ENCODE measurements at regions not wholly inside any gene's neighbourhood (a gene's known extent, or its start where the extent isn't known, plus 50 kb on each side); places are given as distances from the start of the nearest gene placed in this dataset.

DNA sequence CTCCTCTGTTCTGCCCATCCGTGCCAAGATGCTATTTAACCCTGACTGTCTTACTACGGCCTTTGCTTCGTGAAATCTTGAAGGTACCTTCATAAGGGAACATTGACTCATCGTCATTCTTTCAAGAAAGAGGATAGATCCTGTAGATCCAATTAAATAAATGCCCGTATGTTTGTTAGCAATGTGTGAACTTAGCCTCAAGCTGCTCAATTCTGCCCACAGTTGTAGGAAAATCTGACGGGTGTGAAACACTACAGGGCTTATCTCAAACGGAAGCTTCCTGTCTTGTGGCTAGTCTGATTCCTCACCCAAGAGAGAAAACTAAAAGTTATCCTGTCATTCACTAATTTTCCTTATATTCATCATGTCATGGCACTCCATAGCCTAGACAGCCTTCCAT lies 168.0 kb upstream of the TBX3 start:
- Histone ChIP-seq H2AFZ (ENCODE audit: low read depth, low read length, poor library complexity, severe bottlenecking) (no peak overlapping the region), H3K4me3 (replicated peaks in 1 of 2; ENCODE audit: low read depth in 1 of 2, low read length in 2 of 2) (no peak overlapping the region), H3K4me1 (ENCODE audit: control insufficient read depth in 1 of 2, insufficient read depth in 2 of 2, low read length in 2 of 2) (no peaks in the 10 kb centered on the region), H3K4me2 (ENCODE audit: low read length) (no peak overlapping the region), H4K20me1 (ENCODE audit: insufficient read depth) (no peaks in the 10 kb centered on the region), H3K9me2 (ENCODE audit: insufficient read depth) (no peaks in the 10 kb centered on the region), H3K9ac (ENCODE audit: low read length) (no peak overlapping the region), H3K36me3 (ENCODE audit: control insufficient read depth in 1 of 2, insufficient read depth in 2 of 2, low read length in 2 of 2) (no peaks in the 10 kb centered on the region), H3K79me2 (ENCODE audit: insufficient read depth, low read length) (no peaks in the 10 kb centered on the region), H3K27ac (ENCODE audit: low read depth, low read length) (no peak overlapping the region), H3K27me3 (ENCODE audit: insufficient read depth, low read length) (no peaks in the 10 kb centered on the region), H3K9me3 (ENCODE audit: control insufficient read depth in 1 of 2, insufficient read depth in 1 of 2, low read depth in 1 of 2, low read length in 2 of 2) (no peaks in the 10 kb centered on the region)
- CTCF ChIA-PET = no interaction called here
- intact Hi-C loops (cut with micrococcal nuclease) = no loop called here
- POLR2A ChIA-PET = no interaction called here
- RAD21 ChIA-PET (ENCODE audit: low non-redundant PET in 1 of 2, low total read pairs in 2 of 2, uncharacterized antibody in 2 of 2, unreplicated experiment in 2 of 2) = no interaction called here
- DNase-seq (ENCODE audit: low read depth, low spot score) (no peak), ATAC-seq (no peak)
- BruUV-seq (replicated peaks) = no TSS peak
- TF ChIP-seq, protein P1, sequence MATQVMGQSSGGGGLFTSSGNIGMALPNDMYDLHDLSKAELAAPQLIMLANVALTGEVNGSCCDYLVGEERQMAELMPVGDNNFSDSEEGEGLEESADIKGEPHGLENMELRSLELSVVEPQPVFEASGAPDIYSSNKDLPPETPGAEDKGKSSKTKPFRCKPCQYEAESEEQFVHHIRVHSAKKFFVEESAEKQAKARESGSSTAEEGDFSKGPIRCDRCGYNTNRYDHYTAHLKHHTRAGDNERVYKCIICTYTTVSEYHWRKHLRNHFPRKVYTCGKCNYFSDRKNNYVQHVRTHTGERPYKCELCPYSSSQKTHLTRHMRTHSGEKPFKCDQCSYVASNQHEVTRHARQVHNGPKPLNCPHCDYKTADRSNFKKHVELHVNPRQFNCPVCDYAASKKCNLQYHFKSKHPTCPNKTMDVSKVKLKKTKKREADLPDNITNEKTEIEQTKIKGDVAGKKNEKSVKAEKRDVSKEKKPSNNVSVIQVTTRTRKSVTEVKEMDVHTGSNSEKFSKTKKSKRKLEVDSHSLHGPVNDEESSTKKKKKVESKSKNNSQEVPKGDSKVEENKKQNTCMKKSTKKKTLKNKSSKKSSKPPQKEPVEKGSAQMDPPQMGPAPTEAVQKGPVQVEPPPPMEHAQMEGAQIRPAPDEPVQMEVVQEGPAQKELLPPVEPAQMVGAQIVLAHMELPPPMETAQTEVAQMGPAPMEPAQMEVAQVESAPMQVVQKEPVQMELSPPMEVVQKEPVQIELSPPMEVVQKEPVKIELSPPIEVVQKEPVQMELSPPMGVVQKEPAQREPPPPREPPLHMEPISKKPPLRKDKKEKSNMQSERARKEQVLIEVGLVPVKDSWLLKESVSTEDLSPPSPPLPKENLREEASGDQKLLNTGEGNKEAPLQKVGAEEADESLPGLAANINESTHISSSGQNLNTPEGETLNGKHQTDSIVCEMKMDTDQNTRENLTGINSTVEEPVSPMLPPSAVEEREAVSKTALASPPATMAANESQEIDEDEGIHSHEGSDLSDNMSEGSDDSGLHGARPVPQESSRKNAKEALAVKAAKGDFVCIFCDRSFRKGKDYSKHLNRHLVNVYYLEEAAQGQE (IDR thresholded peaks at IDR 0.05; ENCODE audit: low read depth) = no peak
- TF ChIP-seq CBX3 (IDR thresholded peaks at IDR 0.05; ENCODE audit: low read depth) (no peak), EZH2 (IDR thresholded peaks at IDR 0.05) (no peak), FOSL1 (IDR thresholded peaks at IDR 0.05; ENCODE audit: low read depth) (no peak), RAD21 (IDR thresholded peaks at IDR 0.05; ENCODE audit: low read depth) (no peak), SIN3A (IDR thresholded peaks at IDR 0.05; ENCODE audit: low read depth) (no peak), EGR1 (IDR thresholded peaks at IDR 0.05; ENCODE audit: low read depth) (no peak)
- TF ChIP-seq, protein P2, sequence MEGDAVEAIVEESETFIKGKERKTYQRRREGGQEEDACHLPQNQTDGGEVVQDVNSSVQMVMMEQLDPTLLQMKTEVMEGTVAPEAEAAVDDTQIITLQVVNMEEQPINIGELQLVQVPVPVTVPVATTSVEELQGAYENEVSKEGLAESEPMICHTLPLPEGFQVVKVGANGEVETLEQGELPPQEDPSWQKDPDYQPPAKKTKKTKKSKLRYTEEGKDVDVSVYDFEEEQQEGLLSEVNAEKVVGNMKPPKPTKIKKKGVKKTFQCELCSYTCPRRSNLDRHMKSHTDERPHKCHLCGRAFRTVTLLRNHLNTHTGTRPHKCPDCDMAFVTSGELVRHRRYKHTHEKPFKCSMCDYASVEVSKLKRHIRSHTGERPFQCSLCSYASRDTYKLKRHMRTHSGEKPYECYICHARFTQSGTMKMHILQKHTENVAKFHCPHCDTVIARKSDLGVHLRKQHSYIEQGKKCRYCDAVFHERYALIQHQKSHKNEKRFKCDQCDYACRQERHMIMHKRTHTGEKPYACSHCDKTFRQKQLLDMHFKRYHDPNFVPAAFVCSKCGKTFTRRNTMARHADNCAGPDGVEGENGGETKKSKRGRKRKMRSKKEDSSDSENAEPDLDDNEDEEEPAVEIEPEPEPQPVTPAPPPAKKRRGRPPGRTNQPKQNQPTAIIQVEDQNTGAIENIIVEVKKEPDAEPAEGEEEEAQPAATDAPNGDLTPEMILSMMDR (IDR thresholded peaks at IDR 0.05 in 2 of 3, conservative IDR thresholded peaks at IDR 0.05 in 1 of 3; ENCODE audit: borderline replicate concordance in 1 of 3, insufficient read depth in 1 of 3, low read depth in 2 of 3, low read length in 2 of 3) = no peak

Data from HCT116 (cell line).